WERI-Rb-1 (cell line): ENCODE measurements at regions not wholly inside any gene's neighbourhood (a gene's known extent, or its start where the extent isn't known, plus 50 kb on each side); places are given as distances from the start of the nearest gene placed in this dataset.

Experiments used
- DNase-seq: peaks from one replicate; pipeline ENCODE4 v3.0.0-alpha.2; 2020
- H3K27ac ChIP-seq: fragments of 250-450 bp; sonication (Bioruptor Pico); 2 replicates; pipeline ENCODE4 v1.5.1; 2020; ENCODE audit warnings: mild to moderate bottlenecking, moderate library complexity
- H3K27me3 ChIP-seq: fragments of 250-450 bp; sonication (Bioruptor Pico); 2 replicates; pipeline ENCODE4 v1.5.1; 2021; ENCODE audit warnings: mild to moderate bottlenecking, low read depth, moderate library complexity; ENCODE audit not compliant: insufficient read depth, severe bottlenecking
- H3K36me3 ChIP-seq: fragments of 250-450 bp; sonication (Bioruptor Pico); 2 replicates; pipeline ENCODE4 v1.5.1; 2020; ENCODE audit warnings: mild to moderate bottlenecking, moderate library complexity
- H3K4me3 ChIP-seq: 2 replicates; pipeline ENCODE4 v1.5.1; 2011; ENCODE audit warnings: low read depth, mild to moderate bottlenecking, control low read depth, low read length
- H3K9me3 ChIP-seq: fragments of 250-450 bp; sonication (Bioruptor Pico); 2 replicates; pipeline ENCODE4 v1.5.1; 2021; ENCODE audit warnings: mild to moderate bottlenecking, moderate library complexity; ENCODE audit not compliant: severe bottlenecking
- CTCF ChIP-seq: IDR thresholded peaks from 2 replicates; pipeline ENCODE4 v1.5.1; 2011; ENCODE audit warnings: low read depth, mild to moderate bottlenecking, control low read depth, inconsistent platforms, low read length

- no peak for TF ChIP-seq CTCF
- DNase-seq, result no peak
- H3K27me3 ChIP-seq, result no peaks in the 10 kb centered on the region
- H3K9me3 ChIP-seq, result peaks cover 3% of the 10 kb centered on the region
- no peaks in the 10 kb centered on the region for H3K36me3 ChIP-seq
- H3K27ac ChIP-seq, result no peak overlapping the region
- no peak overlapping the region for H3K4me3 ChIP-seq
Observed at GRCh38 chr1:14253676-14254075, 344.8 kb upstream of the KAZN start.

- Histone ChIP-seq H3K27ac (no peak overlapping the region), H3K4me3 (no peak overlapping the region), H3K36me3 (no peaks in the 10 kb centered on the region), H3K27me3 (no peaks in the 10 kb centered on the region), H3K9me3 (peaks cover 3% of the 10 kb centered on the region)
- TF ChIP-seq CTCF, result no peak
- DNase-seq, result no peak
Observed at GRCh38 chr1:14254251-14254650, 344.2 kb upstream of the KAZN start.

GRCh38 chr1:14255233-14255632 is 343.3 kb upstream of the KAZN start:
- H3K9me3 ChIP-seq, result peaks cover 3% of the 10 kb centered on the region
- H3K27ac ChIP-seq, result no peak overlapping the region
- no peak for TF ChIP-seq CTCF

GRCh38 chr1:14255711-14256110 is 342.8 kb upstream of the KAZN start:
- Histone ChIP-seq H3K27ac (no peak overlapping the region), H3K27me3 (no peaks in the 10 kb centered on the region), H3K36me3 (no peaks in the 10 kb centered on the region), H3K9me3 (peaks cover 3% of the 10 kb centered on the region), H3K4me3 (no peak overlapping the region)
- TF ChIP-seq CTCF, result no peak
- no peak for DNase-seq

More at GRCh38 chr1:14255233-14255632, 343.3 kb upstream of the KAZN start:
- no peaks in the 10 kb centered on the region for H3K27me3 ChIP-seq
- no peak for DNase-seq
- no peak overlapping the region for H3K4me3 ChIP-seq
- H3K36me3 ChIP-seq, result no peaks in the 10 kb centered on the region

GRCh38 chr1:14259191-14259757 is 339.2 kb upstream of the KAZN start:
- H3K36me3 ChIP-seq, result no peaks in the 10 kb centered on the region
- no peaks in the 10 kb centered on the region for H3K27me3 ChIP-seq
- no peak for DNase-seq
- no peak overlapping the region for H3K27ac ChIP-seq
- peaks cover 3% of the 10 kb centered on the region for H3K9me3 ChIP-seq
- no peak overlapping the region for H3K4me3 ChIP-seq
- TF ChIP-seq CTCF, result no peak

- H3K27ac ChIP-seq, result no peak overlapping the region
- peaks cover 3% of the 10 kb centered on the region for H3K9me3 ChIP-seq
- no peaks in the 10 kb centered on the region for H3K27me3 ChIP-seq
- no peak overlapping the region for H3K4me3 ChIP-seq
- H3K36me3 ChIP-seq, result no peaks in the 10 kb centered on the region
- no peak for TF ChIP-seq CTCF
- DNase-seq, result no peak
Observed at GRCh38 chr1:14260480-14260879, 338.0 kb upstream of the KAZN start.
